Body of pancreas (tissue), 4 donors: ENCODE measurements at regions not wholly inside any gene's neighbourhood (a gene's known extent, or its start where the extent isn't known, plus 50 kb on each side); places are given as distances from the start of the nearest gene placed in this dataset.

Experiments
- POLR2A ChIP-seq, 3 donors: fragments of 450-650 bp; IDR thresholded peaks; one replicate each; pipeline ENCODE4 v1.6.1; 2016; ENCODE audit warnings: antibody characterized with exemption in 3 of 3, mild to moderate bottlenecking in 2 of 3
- TF ChIP-seq, protein P1 (sequence below), 7 experiments: fragments of 450-650 bp in 4 of 7; fragments of 200-600 bp in 3 of 7; sonication (generic) in 3 of 7; IDR thresholded peaks; one replicate each; pipeline ENCODE4 v1.5.1; 2016 to 2019; ENCODE audit warnings: antibody characterized with exemption in 7 of 7

DNA sequence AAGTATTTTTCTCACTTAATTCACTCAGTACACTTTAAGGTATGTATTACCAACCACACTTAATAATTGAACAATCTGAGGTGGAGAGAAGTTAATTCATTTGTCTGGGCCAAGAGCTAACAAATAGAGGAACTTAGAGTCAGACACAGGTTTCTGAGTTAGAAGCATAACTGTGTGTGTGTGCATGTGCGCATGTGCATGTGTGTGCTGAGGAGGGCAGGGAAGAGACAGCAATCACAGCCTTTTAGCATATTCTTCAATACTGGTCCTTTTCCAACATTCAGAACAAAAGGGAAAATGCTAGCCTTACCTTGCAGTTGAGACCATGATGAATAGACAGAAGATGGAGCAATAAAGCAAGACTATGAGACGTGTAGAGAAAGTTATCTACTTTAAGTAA, 136.2 kb upstream of the ATP5MC3 start:
- TF ChIP-seq, protein P1, sequence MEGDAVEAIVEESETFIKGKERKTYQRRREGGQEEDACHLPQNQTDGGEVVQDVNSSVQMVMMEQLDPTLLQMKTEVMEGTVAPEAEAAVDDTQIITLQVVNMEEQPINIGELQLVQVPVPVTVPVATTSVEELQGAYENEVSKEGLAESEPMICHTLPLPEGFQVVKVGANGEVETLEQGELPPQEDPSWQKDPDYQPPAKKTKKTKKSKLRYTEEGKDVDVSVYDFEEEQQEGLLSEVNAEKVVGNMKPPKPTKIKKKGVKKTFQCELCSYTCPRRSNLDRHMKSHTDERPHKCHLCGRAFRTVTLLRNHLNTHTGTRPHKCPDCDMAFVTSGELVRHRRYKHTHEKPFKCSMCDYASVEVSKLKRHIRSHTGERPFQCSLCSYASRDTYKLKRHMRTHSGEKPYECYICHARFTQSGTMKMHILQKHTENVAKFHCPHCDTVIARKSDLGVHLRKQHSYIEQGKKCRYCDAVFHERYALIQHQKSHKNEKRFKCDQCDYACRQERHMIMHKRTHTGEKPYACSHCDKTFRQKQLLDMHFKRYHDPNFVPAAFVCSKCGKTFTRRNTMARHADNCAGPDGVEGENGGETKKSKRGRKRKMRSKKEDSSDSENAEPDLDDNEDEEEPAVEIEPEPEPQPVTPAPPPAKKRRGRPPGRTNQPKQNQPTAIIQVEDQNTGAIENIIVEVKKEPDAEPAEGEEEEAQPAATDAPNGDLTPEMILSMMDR (IDR thresholded peaks at IDR 0.05), result no peak
- no peak for TF ChIP-seq POLR2A (IDR thresholded peaks at IDR 0.05)
